Upper lobe of right lung (tissue), 1 donor: ENCODE measurements at regions not wholly inside any gene's neighbourhood (a gene's known extent, or its start where the extent isn't known, plus 50 kb on each side); places are given as distances from the start of the nearest gene placed in this dataset.

Source experiments
- ATAC-seq: fragments of 200-7000 bp; cut with Tn5 transposase; one replicate; pipeline ENCODE4 v1.9.1; 2020; ENCODE audit warnings: mild to moderate bottlenecking, moderate library complexity
- DNase-seq: peaks from one replicate; pipeline ENCODE4 v3.0.0-alpha.2; 2020
- H3K27ac ChIP-seq: fragments of 200-600 bp; one replicate; pipeline ENCODE4 v1.8.0; 2022
- H3K27me3 ChIP-seq: fragments of 200-600 bp; one replicate; pipeline ENCODE4 v1.8.0; 2022; ENCODE audit warnings: mild to moderate bottlenecking
- H3K36me3 ChIP-seq: fragments of 200-600 bp; one replicate; pipeline ENCODE4 v1.8.0; 2022
- H3K4me1 ChIP-seq: fragments of 200-600 bp; one replicate; pipeline ENCODE4 v1.8.0; 2022
- H3K4me3 ChIP-seq: fragments of 200-600 bp; one replicate; pipeline ENCODE4 v1.8.0; 2022; ENCODE audit warnings: mild to moderate bottlenecking
- H3K9me3 ChIP-seq: fragments of 200-600 bp; one replicate; pipeline ENCODE4 v1.8.0; 2022
- CTCF ChIP-seq: fragments of 200-600 bp; IDR thresholded peaks from one replicate; pipeline ENCODE4 v1.8.0; 2022; ENCODE audit warnings: antibody characterized with exemption
- intact Hi-C: fragments of 100-400 bp; cut with DNase I; formaldehyde crosslinking; loops from one replicate; pipeline ENCODE4 v1.11.0; 2022
- donor health status: DM: no; HTN: yes; CAD: no; lungs with severe emphysema.

GRCh38 chr18:69216321-69216720 lies 184.4 kb upstream of the DOK6 start:
- Histone ChIP-seq H3K27me3 (no peaks in the 10 kb centered on the region), H3K9me3 (no peaks in the 10 kb centered on the region), H3K36me3 (no peaks in the 10 kb centered on the region), H3K4me3 (no peak overlapping the region), H3K27ac (no peak overlapping the region), H3K4me1 (no peaks in the 10 kb centered on the region)
- DNase-seq (no peak), ATAC-seq (no peak)
- no peak for TF ChIP-seq CTCF
- intact Hi-C loops, result no loop called here

- no peak overlapping the region for H3K27ac ChIP-seq
- TF ChIP-seq CTCF, result no peak
- H3K9me3 ChIP-seq, result no peaks in the 10 kb centered on the region
- no peaks in the 10 kb centered on the region for H3K27me3 ChIP-seq
- H3K4me1 ChIP-seq, result no peaks in the 10 kb centered on the region
- intact Hi-C loops, result no loop called here
- H3K36me3 ChIP-seq, result no peaks in the 10 kb centered on the region
- no peak for DNase-seq
- ATAC-seq, result no peak
- H3K4me3 ChIP-seq, result no peak overlapping the region
Measured at GRCh38 chr18:69217196-69218000, 183.3 kb upstream of the DOK6 start.

- Histone ChIP-seq H3K4me1 (no peaks in the 10 kb centered on the region), H3K9me3 (no peaks in the 10 kb centered on the region), H3K27me3 (no peaks in the 10 kb centered on the region), H3K27ac (no peak overlapping the region), H3K36me3 (no peaks in the 10 kb centered on the region), H3K4me3 (no peak overlapping the region)
- ATAC-seq (no peak), DNase-seq (no peak)
- intact Hi-C loops, result no loop called here
- TF ChIP-seq CTCF, result no peak
Measured at GRCh38 chr18:69220529-69220928, 180.2 kb upstream of the DOK6 start.

GRCh38 chr18:69222089-69222488 lies 178.6 kb upstream of the DOK6 start:
- no peaks in the 10 kb centered on the region for H3K27me3 ChIP-seq
- no peaks in the 10 kb centered on the region for H3K9me3 ChIP-seq
- TF ChIP-seq CTCF, result no peak
- DNase-seq (no peak), ATAC-seq (no peak)
- intact Hi-C loops, result no loop called here
- no peak overlapping the region for H3K4me3 ChIP-seq
- H3K36me3 ChIP-seq, result no peaks in the 10 kb centered on the region
- no peak overlapping the region for H3K27ac ChIP-seq
- H3K4me1 ChIP-seq, result no peaks in the 10 kb centered on the region

GRCh38 chr18:69226971-69227370 lies 173.7 kb upstream of the DOK6 start:
- Histone ChIP-seq H3K27ac (no peak overlapping the region), H3K9me3 (no peaks in the 10 kb centered on the region), H3K4me1 (no peaks in the 10 kb centered on the region), H3K4me3 (no peak overlapping the region), H3K36me3 (no peaks in the 10 kb centered on the region), H3K27me3 (no peaks in the 10 kb centered on the region)
- no peak for DNase-seq
- intact Hi-C loops, result no loop called here
- no peak for TF ChIP-seq CTCF
- ATAC-seq, result no peak

- intact Hi-C loops, result no loop called here
- Histone ChIP-seq H3K9me3 (no peaks in the 10 kb centered on the region), H3K36me3 (no peaks in the 10 kb centered on the region), H3K27ac (no peak overlapping the region), H3K4me1 (no peaks in the 10 kb centered on the region), H3K27me3 (no peaks in the 10 kb centered on the region), H3K4me3 (no peak overlapping the region)
- TF ChIP-seq CTCF, result no peak
- DNase-seq, result no peak
- no peak for ATAC-seq
Measured at GRCh38 chr18:69230204-69230603, 170.5 kb upstream of the DOK6 start.
